Esophagus squamous epithelium (tissue), 4 donors: ENCODE measurements at regions not wholly inside any gene's neighbourhood (a gene's known extent, or its start where the extent isn't known, plus 50 kb on each side); places are given as distances from the start of the nearest gene placed in this dataset.

ENCODE experiments used
- CTCF ChIP-seq, 6 experiments: fragments of 450-650 bp in 4 of 6; fragments of 200-600 bp in 2 of 6; sonication (generic) in 2 of 6; IDR thresholded peaks; one replicate each; pipeline ENCODE4 v1.5.1; 2016 to 2019; ENCODE audit warnings: antibody characterized with exemption in 6 of 6, mild to moderate bottlenecking in 4 of 6, moderate library complexity in 4 of 6
- POLR2A ChIP-seq, 4 donors: fragments of 450-650 bp; IDR thresholded peaks; one replicate each; pipeline ENCODE4 v1.6.1; 2017; ENCODE audit warnings: antibody characterized with exemption in 4 of 4, mild to moderate bottlenecking in 4 of 4, moderate library complexity in 3 of 4

GRCh38 chr4:36003051-36003450 lies 241.3 kb downstream of the ARAP2 start:
- no peak for TF ChIP-seq CTCF (IDR thresholded peaks at IDR 0.05)
- no peak for TF ChIP-seq POLR2A (IDR thresholded peaks at IDR 0.05)
